ENCODE measurements at regions not wholly inside any gene's neighbourhood (a gene's known extent, or its start where the extent isn't known, plus 50 kb on each side); places are given as distances from the start of the nearest gene placed in this dataset.

- no peak for TF ChIP-seq POLR2AphosphoS5 (IDR thresholded peaks at IDR 0.05)
- Histone ChIP-seq H3K4me1 (no peaks in the 10 kb centered on the region), H3K9me3 (no peaks in the 10 kb centered on the region), H3K27ac (no peak overlapping the region), H3K4me3 (no peak overlapping the region), H3K36me3 (no peaks in the 10 kb centered on the region), H3K27me3 (no peaks in the 10 kb centered on the region)
- no peak for ATAC-seq
- 59 to 77% methylated on average over 12 of the region's 12 CpGs for WGBS, 2 donors (ENCODE audit: low coverage in 1 of 2)
These were observed 625.9 kb upstream of the EPHA7 start for GRCh38 chr6:94045099-94045829.

- no peaks in the 10 kb centered on the region for H3K36me3 ChIP-seq
- no peaks in the 10 kb centered on the region for H3K4me1 ChIP-seq
- no peak for ATAC-seq
- 48 to 53% methylated on average over 3 of the region's 3 CpGs for WGBS, 2 donors (ENCODE audit: low coverage in 1 of 2)
- H3K27ac ChIP-seq, result no peak overlapping the region
- TF ChIP-seq EP300 (IDR thresholded peaks at IDR 0.05) (no peak), POLR2A (IDR thresholded peaks at IDR 0.05) (no peak), POLR2AphosphoS5 (IDR thresholded peaks at IDR 0.05) (no peak), CTCF (IDR thresholded peaks at IDR 0.05) (no peak)
- no peak overlapping the region for H3K4me3 ChIP-seq
- peaks cover 0 to 2% (median 0%) of the 10 kb centered on the region in 3 donors for H3K9me3 ChIP-seq
- no peaks in the 10 kb centered on the region for H3K27me3 ChIP-seq
These were observed 622.8 kb upstream of the EPHA7 start for GRCh38 chr6:94041945-94042709.

- ATAC-seq, result no peak
- Histone ChIP-seq H3K4me3 (no peak overlapping the region), H3K27me3 (no peaks in the 10 kb centered on the region), H3K36me3 (no peaks in the 10 kb centered on the region), H3K27ac (no peak overlapping the region), H3K9me3 (peaks cover 0 to 18% (median 0%) of the 10 kb centered on the region in 3 donors), H3K4me1 (no peaks in the 10 kb centered on the region)
- WGBS, 2 donors (ENCODE audit: low coverage in 1 of 2), result 92 to 96% methylated on average over 3 of the region's 3 CpGs
- TF ChIP-seq POLR2AphosphoS5 (IDR thresholded peaks at IDR 0.05) (no peak), POLR2A (IDR thresholded peaks at IDR 0.05) (no peak), CTCF (IDR thresholded peaks at IDR 0.05) (no peak), EP300 (IDR thresholded peaks at IDR 0.05) (no peak)
These were observed 616.7 kb upstream of the EPHA7 start for GRCh38 chr6:94036024-94036423.

- WGBS, 2 donors (ENCODE audit: low coverage in 1 of 2), result 92 to 100% methylated on average over 1 of the region's 1 CpG
- Histone ChIP-seq H3K9me3 (peaks cover 0 to 3% (median 0%) of the 10 kb centered on the region in 3 donors), H3K4me1 (no peaks in the 10 kb centered on the region), H3K4me3 (no peak overlapping the region), H3K27me3 (no peaks in the 10 kb centered on the region), H3K36me3 (no peaks in the 10 kb centered on the region), H3K27ac (no peak overlapping the region)
- ATAC-seq, result no peak
- no peak for TF ChIP-seq POLR2A (IDR thresholded peaks at IDR 0.05)
- TF ChIP-seq POLR2AphosphoS5 (IDR thresholded peaks at IDR 0.05), result no peak
These were observed 608.0 kb upstream of the EPHA7 start for GRCh38 chr6:94027374-94027773.

- H3K9me3 ChIP-seq, result peaks cover 0 to 3% (median 0%) of the 10 kb centered on the region in 3 donors
- TF ChIP-seq POLR2A (IDR thresholded peaks at IDR 0.05) (no peak), EP300 (IDR thresholded peaks at IDR 0.05) (no peak), POLR2AphosphoS5 (IDR thresholded peaks at IDR 0.05) (no peak), CTCF (IDR thresholded peaks at IDR 0.05) (no peak)
- no peak overlapping the region for H3K27ac ChIP-seq
- no peaks in the 10 kb centered on the region for H3K4me1 ChIP-seq
- WGBS, 2 donors (ENCODE audit: low coverage in 1 of 2), result 80 to 86% methylated on average over 8 of the region's 8 CpGs
- no peaks in the 10 kb centered on the region for H3K36me3 ChIP-seq
- no peaks in the 10 kb centered on the region for H3K27me3 ChIP-seq
- no peak overlapping the region for H3K4me3 ChIP-seq
- no peak for ATAC-seq
These were observed 607.2 kb upstream of the EPHA7 start for GRCh38 chr6:94026575-94026974.

GRCh38 chr6:94005835-94006234 lies 586.5 kb upstream of the EPHA7 start:
- no peaks in the 10 kb centered on the region for H3K9me3 ChIP-seq
- H3K36me3 ChIP-seq, result no peaks in the 10 kb centered on the region
- TF ChIP-seq POLR2AphosphoS5 (IDR thresholded peaks at IDR 0.05) (no peak), EP300 (IDR thresholded peaks at IDR 0.05) (no peak), CTCF (IDR thresholded peaks at IDR 0.05) (no peak), POLR2A (IDR thresholded peaks at IDR 0.05) (no peak)
- H3K4me1 ChIP-seq, result no peaks in the 10 kb centered on the region
- H3K4me3 ChIP-seq, result no peak overlapping the region
- H3K27ac ChIP-seq, result no peak overlapping the region
- ATAC-seq, result no peak
- no peaks in the 10 kb centered on the region for H3K27me3 ChIP-seq
- 29 to 50% methylated on average over 1 of the region's 1 CpG for WGBS, 2 donors (ENCODE audit: low coverage in 1 of 2)
